ENCODE measurements at regions not wholly inside any gene's neighbourhood (a gene's known extent, or its start where the extent isn't known, plus 50 kb on each side); places are given as distances from the start of the nearest gene placed in this dataset.
"Not testable (repeated sequence)": the region's sequence is repeated elsewhere in the genome, so short reads cannot be mapped to it uniquely, and the experiment has no call there.

DNA sequence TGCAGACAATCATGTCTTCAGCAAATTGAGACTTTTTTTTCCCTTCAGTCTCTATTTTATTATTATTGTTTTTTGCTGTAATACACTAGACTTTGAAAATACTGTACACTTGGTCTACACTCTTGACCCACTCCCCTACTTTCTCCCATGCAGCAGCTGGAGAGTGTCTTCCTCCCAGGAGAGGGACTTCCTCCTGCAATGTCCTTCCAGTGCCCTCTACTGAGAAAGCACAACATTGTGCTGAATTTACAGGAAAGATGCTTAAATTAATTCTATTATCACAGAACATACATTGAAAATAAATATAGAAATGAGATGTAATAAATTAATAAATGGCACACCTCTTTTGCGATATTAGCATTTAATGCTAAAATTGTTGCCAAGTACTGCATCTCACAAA, 411.3 kb downstream of the CCSER2 start:
- Histone ChIP-seq H2AFZ (no peak overlapping the region), H4K20me1 (ENCODE audit: insufficient read depth, poor library complexity, severe bottlenecking) (no peaks in the 10 kb centered on the region), H3K4me2 (no peak overlapping the region), H3K27me3 (no peaks in the 10 kb centered on the region), H3K79me2 (no peaks in the 10 kb centered on the region), H3K4me1 (ENCODE audit: insufficient read depth) (no peaks in the 10 kb centered on the region), H3K9me2 (replicated peaks; ENCODE audit: insufficient read depth) (no peaks in the 10 kb centered on the region), H3K9me3 (ENCODE audit: low read depth) (no peaks in the 10 kb centered on the region), H3K36me3 (replicated peaks; ENCODE audit: insufficient read depth, low read depth) (no peaks in the 10 kb centered on the region), H3K4me3 (no peak overlapping the region), H3K27ac (no peak overlapping the region)
- no peak for DNase-seq (ENCODE audit: low spot score)
- whole genome bisulfite sequencing (ENCODE audit: low lambda C conversion rate, missing lambda C conversion rate) = 89% methylated on average over 1 of the region's 1 CpG
- TF ChIP-seq EZH2 (IDR thresholded peaks at IDR 0.05; ENCODE audit: borderline replicate concordance) (no peak), EZH2phosphoT487 (IDR thresholded peaks at IDR 0.05; ENCODE audit: low read depth, severe bottlenecking, unreplicated experiment) (no peak)
- TF ChIP-seq, protein P1, sequence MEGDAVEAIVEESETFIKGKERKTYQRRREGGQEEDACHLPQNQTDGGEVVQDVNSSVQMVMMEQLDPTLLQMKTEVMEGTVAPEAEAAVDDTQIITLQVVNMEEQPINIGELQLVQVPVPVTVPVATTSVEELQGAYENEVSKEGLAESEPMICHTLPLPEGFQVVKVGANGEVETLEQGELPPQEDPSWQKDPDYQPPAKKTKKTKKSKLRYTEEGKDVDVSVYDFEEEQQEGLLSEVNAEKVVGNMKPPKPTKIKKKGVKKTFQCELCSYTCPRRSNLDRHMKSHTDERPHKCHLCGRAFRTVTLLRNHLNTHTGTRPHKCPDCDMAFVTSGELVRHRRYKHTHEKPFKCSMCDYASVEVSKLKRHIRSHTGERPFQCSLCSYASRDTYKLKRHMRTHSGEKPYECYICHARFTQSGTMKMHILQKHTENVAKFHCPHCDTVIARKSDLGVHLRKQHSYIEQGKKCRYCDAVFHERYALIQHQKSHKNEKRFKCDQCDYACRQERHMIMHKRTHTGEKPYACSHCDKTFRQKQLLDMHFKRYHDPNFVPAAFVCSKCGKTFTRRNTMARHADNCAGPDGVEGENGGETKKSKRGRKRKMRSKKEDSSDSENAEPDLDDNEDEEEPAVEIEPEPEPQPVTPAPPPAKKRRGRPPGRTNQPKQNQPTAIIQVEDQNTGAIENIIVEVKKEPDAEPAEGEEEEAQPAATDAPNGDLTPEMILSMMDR (IDR thresholded peaks at IDR 0.05; ENCODE audit: poor library complexity) = peak; percentile 19

DNA sequence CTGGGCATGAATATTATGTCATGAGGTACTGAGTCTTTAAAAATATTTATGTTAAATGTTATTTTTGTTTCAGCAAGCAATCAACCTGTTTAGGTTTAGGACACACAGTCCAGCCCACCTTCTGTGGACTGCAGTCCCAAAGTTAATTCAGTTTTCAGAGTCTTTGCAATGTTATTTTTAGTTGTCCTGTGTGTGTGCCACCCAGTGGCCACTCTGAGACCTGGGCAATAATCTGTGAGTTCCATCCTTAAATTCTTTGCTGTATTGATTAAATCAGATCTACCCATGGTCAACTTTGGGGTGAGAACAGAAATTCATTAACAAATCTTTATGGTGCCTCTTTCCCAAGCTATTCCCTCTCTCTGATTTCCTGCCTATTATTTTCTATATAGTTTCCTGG, 415.1 kb downstream of the CCSER2 start:
- no peak overlapping the region for H3K4me3 ChIP-seq
- H3K4me2 ChIP-seq = no peak overlapping the region
- no peaks in the 10 kb centered on the region for H3K4me1 ChIP-seq (ENCODE audit: insufficient read depth)
- no peaks in the 10 kb centered on the region for H3K27me3 ChIP-seq
- H3K36me3 ChIP-seq (replicated peaks; ENCODE audit: insufficient read depth, low read depth) = no peaks in the 10 kb centered on the region
- H2AFZ ChIP-seq = no peak overlapping the region
- no peaks in the 10 kb centered on the region for H3K79me2 ChIP-seq
- no peaks in the 10 kb centered on the region for H3K9me2 ChIP-seq (replicated peaks; ENCODE audit: insufficient read depth)
- DNase-seq (ENCODE audit: low spot score) = no peak
- H3K27ac ChIP-seq = no peak overlapping the region
- no peaks in the 10 kb centered on the region for H4K20me1 ChIP-seq (ENCODE audit: insufficient read depth, poor library complexity, severe bottlenecking)
- TF ChIP-seq EZH2 (IDR thresholded peaks at IDR 0.05; ENCODE audit: borderline replicate concordance) (no peak), EZH2phosphoT487 (IDR thresholded peaks at IDR 0.05; ENCODE audit: low read depth, severe bottlenecking, unreplicated experiment) (no peak)
- TF ChIP-seq, protein P1 (IDR thresholded peaks at IDR 0.05; ENCODE audit: poor library complexity) = peak; percentile 46
- no peaks in the 10 kb centered on the region for H3K9me3 ChIP-seq (ENCODE audit: low read depth)

DNA sequence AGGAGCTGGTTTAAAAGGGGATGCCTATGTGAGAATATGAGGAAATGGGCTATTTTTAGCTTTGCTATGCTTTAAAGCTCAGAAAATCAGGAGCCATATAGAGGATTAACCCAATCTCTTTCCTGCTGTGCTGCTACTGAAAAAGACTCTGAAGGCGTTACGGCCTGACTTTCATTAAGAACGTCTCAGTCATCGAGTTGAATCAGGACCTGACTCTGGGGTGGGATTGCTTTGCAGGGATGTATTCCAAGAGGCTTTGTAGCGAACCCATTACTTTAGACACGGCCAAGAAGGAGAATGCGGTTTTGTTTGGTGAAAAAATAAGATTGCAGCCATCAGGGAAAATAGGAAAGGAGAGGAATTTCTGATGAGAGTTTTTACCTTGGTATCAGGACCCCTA, 426.9 kb downstream of the CCSER2 start:
- H3K27me3 ChIP-seq = no peaks in the 10 kb centered on the region
- no peaks in the 10 kb centered on the region for H3K9me2 ChIP-seq (replicated peaks; ENCODE audit: insufficient read depth)
- H3K9me3 ChIP-seq (ENCODE audit: low read depth) = no peaks in the 10 kb centered on the region
- H3K4me2 ChIP-seq = no peak overlapping the region
- H3K36me3 ChIP-seq (replicated peaks; ENCODE audit: insufficient read depth, low read depth) = no peaks in the 10 kb centered on the region
- H3K4me1 ChIP-seq (ENCODE audit: insufficient read depth) = no peaks in the 10 kb centered on the region
- no peaks in the 10 kb centered on the region for H3K79me2 ChIP-seq
- H2AFZ ChIP-seq = no peak overlapping the region
- no peak overlapping the region for H3K27ac ChIP-seq
- WGBS (ENCODE audit: low lambda C conversion rate, missing lambda C conversion rate) = 65% methylated on average over 7 of the region's 7 CpGs
- no peak for DNase-seq (ENCODE audit: low spot score)
- H4K20me1 ChIP-seq (ENCODE audit: insufficient read depth, poor library complexity, severe bottlenecking) = no peaks in the 10 kb centered on the region
- TF ChIP-seq EZH2 (IDR thresholded peaks at IDR 0.05; ENCODE audit: borderline replicate concordance) = no peak
- TF ChIP-seq EZH2phosphoT487 (IDR thresholded peaks at IDR 0.05; ENCODE audit: low read depth, severe bottlenecking, unreplicated experiment) = no peak
- TF ChIP-seq, protein P1 (IDR thresholded peaks at IDR 0.05; ENCODE audit: poor library complexity) = no peak
- no peak overlapping the region for H3K4me3 ChIP-seq

DNA sequence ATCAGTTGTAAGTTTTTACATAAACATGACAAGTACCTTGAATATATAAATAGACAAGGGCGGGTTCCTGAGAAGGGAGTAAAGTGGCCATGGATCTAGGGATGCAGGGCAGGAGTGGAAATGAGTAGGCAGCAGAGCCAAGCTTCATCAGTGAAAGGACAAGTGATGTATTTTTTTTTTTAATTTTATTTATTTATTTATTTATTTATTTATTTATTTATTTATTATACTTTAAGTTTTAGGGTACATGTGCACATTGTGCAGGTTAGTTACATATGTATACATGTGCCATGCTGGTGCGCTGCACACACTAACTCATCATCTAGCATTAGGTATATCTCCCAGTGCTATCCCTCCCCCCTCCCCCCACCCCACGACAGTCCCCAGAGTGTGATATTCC, 428.3 kb downstream of the CCSER2 start:
- WGBS (ENCODE audit: low lambda C conversion rate, missing lambda C conversion rate) = 80% methylated on average over 2 of the region's 3 CpGs
- H3K4me1 ChIP-seq (ENCODE audit: insufficient read depth); H3K36me3 ChIP-seq (replicated peaks; ENCODE audit: insufficient read depth, low read depth); H3K27me3 ChIP-seq; H3K4me3 ChIP-seq; H3K9me3 ChIP-seq (ENCODE audit: low read depth); H3K9me2 ChIP-seq (replicated peaks; ENCODE audit: insufficient read depth); H2AFZ ChIP-seq; DNase-seq (ENCODE audit: low spot score); H3K79me2 ChIP-seq; H4K20me1 ChIP-seq (ENCODE audit: insufficient read depth, poor library complexity, severe bottlenecking); H3K27ac ChIP-seq; H3K4me2 ChIP-seq: not testable (repeated sequence)

DNA sequence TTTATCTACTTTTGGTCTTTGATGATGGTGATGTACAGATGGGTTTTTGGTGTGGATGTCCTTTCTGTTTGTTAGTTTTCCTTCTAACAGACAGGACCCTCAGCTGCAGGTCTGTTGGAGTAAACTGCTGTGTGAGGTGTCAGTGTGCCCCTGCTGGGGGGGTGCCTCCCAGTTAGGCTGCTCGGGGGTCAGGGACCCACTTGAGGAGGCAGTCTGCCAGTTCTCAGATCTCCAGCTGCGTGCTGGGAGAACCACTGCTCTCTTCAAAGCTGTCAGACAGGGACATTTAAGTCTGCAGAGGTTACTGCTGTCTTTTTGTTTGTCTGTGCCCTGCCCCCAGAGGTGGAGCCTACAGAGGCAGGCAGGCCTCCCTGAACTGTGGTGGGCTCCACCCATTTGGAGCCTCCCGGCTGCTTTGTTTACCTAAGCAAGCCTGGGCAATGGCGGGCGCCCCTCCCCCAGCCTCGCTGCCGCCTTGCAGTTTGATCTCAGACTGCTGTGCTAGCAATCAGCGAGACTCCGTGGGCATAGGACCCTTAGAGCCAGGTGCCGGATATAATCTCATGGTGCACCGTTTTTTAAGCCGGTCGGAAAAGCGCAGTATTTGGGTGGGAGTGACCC, 433.7 kb downstream of the CCSER2 start:
- H3K4me2 ChIP-seq = peak overlapping the region; percentile 61
- 42% methylated on average over 13 of the region's 14 CpGs for WGBS (ENCODE audit: low lambda C conversion rate, missing lambda C conversion rate)
- not testable (repeated sequence) for H4K20me1 ChIP-seq (ENCODE audit: insufficient read depth, poor library complexity, severe bottlenecking); H2AFZ ChIP-seq; H3K27ac ChIP-seq; H3K9me3 ChIP-seq (ENCODE audit: low read depth); H3K36me3 ChIP-seq (replicated peaks; ENCODE audit: insufficient read depth, low read depth); H3K9me2 ChIP-seq (replicated peaks; ENCODE audit: insufficient read depth); H3K4me1 ChIP-seq (ENCODE audit: insufficient read depth); H3K79me2 ChIP-seq; H3K27me3 ChIP-seq; H3K4me3 ChIP-seq
- peak; percentile 18 for DNase-seq (ENCODE audit: low spot score)
